ENCODE measurements at regions not wholly inside any gene's neighbourhood (a gene's known extent, or its start where the extent isn't known, plus 50 kb on each side); places are given as distances from the start of the nearest gene placed in this dataset.

DNA sequence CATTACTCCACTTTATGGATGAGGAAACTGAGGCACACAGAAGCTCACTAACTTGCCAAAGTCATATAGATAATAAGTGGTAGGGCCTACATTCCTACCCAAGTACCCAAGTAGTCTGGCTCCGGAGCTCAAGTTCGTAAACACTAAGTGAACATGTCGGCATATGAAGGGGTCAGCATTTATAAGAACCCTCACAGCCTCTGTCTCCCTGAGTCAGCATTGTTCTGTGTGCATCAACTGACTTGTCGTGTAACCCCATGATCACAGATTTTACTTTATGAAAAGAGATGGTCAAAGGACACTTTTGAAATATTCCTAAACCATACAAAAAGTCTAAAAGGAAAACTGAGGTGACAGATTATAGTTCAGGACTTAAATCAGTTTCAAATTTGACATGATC is 260.1 kb upstream of the CCDC54 start:
- H3K27ac ChIP-seq, result no peak overlapping the region
- no peak for TF ChIP-seq ZFX (IDR thresholded peaks at IDR 0.05; ENCODE audit: borderline replicate concordance)
- TF ChIP-seq, protein P1, sequence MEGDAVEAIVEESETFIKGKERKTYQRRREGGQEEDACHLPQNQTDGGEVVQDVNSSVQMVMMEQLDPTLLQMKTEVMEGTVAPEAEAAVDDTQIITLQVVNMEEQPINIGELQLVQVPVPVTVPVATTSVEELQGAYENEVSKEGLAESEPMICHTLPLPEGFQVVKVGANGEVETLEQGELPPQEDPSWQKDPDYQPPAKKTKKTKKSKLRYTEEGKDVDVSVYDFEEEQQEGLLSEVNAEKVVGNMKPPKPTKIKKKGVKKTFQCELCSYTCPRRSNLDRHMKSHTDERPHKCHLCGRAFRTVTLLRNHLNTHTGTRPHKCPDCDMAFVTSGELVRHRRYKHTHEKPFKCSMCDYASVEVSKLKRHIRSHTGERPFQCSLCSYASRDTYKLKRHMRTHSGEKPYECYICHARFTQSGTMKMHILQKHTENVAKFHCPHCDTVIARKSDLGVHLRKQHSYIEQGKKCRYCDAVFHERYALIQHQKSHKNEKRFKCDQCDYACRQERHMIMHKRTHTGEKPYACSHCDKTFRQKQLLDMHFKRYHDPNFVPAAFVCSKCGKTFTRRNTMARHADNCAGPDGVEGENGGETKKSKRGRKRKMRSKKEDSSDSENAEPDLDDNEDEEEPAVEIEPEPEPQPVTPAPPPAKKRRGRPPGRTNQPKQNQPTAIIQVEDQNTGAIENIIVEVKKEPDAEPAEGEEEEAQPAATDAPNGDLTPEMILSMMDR (IDR thresholded peaks at IDR 0.05), result no peak

DNA sequence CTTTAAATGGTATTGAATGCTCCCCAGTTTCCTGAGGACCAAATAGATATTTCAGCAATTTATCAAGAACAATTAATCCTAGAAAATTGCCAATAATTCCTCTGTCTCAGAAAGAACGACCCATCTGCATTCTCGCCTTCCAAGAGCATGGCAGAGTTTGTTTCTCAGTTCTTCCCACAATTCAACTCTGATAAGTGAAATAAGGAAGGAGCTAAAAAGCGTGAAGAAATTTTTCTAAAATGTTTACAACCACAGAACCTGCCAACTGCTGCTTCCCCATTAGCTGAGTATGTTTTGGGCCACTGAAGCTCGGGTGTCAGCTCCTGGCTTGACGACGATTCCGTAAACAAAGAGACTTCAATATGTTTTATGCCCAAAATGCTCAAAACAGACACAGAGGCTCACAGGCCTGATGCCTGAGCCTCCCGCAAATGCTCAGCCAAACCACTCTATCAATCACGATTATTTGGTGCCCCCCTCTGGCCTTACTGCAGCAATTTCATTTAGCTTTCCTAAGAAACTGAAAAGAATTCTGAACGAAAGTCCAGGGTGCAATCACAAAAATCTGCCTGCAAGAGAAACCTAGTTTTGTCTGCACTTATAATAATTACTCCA is 259.2 kb upstream of the CCDC54 start:
- H3K27ac ChIP-seq, result no peak overlapping the region
- TF ChIP-seq, protein P1 (IDR thresholded peaks at IDR 0.05), result peak; percentile 62
- TF ChIP-seq ZFX (IDR thresholded peaks at IDR 0.05; ENCODE audit: borderline replicate concordance), result no peak

DNA sequence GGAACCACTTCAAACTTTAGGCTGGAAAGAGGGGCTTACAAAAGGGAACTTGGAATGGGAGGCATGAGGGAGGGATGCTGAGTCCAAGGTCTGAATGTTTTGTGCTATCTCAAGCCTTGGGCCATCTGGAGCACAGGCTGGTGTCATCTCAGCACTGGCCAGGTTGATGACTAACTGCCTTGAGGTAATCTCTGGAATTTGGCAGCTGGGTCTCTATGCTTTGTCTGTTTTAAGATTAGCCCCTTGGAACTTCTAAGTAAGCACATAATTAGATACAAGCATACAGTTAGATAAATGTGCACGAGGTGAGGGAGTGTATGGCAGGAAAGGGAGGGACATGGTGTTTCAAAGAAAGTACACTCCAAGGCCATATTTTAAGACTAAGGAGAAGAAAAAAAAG is 252.4 kb upstream of the CCDC54 start:
- no peak overlapping the region for H3K27ac ChIP-seq
- TF ChIP-seq ZFX (IDR thresholded peaks at IDR 0.05; ENCODE audit: borderline replicate concordance), result no peak
- TF ChIP-seq, protein P1 (IDR thresholded peaks at IDR 0.05), result no peak

DNA sequence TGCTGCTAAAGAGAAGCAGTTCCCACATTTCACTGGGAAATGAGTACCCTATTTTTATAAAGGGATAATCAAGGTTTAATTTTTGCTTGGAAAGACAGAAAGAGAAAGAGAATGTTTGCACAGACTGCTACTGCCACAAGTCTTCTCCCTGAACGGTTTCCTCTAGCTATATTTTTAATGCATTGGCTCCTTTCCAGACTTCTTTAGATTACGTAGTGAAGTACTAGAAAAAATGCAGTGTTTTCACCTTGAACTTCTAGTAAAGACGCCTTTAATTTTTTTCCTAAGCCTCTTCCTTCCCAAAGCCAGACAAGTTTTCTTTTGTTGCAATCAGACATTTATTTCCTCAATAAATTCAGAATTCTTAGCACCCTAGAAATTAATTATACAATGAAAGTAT is 248.3 kb upstream of the CCDC54 start:
- no peak overlapping the region for H3K27ac ChIP-seq
- no peak for TF ChIP-seq ZFX (IDR thresholded peaks at IDR 0.05; ENCODE audit: borderline replicate concordance)
- TF ChIP-seq, protein P1 (IDR thresholded peaks at IDR 0.05), result no peak

DNA sequence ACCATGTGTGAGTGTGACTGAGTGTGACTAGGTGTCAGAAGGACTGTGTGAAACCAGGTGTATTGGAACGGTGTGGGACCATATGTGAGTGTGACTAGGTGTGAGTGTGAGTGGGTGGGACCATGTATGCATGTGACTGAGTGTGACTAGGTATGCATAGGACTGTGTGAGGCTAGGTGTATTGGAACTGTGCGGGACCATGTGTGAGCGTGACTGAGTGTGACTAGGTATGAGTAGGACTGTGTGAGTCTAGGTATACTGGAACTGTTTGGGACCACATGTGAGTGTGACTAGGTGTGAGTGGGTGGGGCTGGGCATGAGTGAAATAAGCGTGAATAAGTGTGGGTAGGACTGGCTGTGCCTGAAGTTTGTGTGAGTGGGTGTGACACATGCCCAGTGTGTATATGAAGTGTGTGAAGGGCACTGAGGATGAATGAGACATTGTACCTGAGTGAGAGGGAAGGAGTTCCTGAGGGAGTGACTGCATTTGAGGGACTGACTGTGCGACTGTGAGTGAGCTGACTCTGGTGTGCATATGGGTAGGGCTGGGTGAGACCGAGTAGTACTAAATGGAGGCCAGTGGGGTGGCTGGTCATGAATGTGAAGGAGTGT is 247.0 kb upstream of the CCDC54 start:
- TF ChIP-seq, protein P1 (IDR thresholded peaks at IDR 0.05), result no peak
- no peak for TF ChIP-seq ZFX (IDR thresholded peaks at IDR 0.05; ENCODE audit: borderline replicate concordance)

DNA sequence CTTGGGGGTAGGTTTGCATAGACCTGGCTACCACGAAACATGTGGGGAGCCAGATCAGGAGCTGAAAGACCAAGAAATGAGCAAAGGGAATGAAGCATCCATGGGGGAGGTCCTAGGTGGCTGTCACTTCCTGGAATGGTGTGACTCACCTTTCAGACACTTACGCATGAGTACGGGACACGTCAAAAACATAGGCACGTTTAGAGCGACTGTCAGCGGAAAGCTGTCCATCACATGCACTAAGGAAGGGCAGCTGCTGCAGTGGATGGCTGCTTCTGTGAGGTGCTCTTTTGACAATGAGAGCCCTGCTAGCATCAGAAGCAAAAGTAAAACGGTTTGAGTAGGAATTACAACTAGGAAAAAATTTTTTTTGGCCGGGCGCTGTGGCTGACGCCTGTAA is 244.6 kb upstream of the CCDC54 start:
- no peak for TF ChIP-seq ZFX (IDR thresholded peaks at IDR 0.05; ENCODE audit: borderline replicate concordance)
- TF ChIP-seq, protein P1 (IDR thresholded peaks at IDR 0.05), result no peak
- H3K27ac ChIP-seq, result no peak overlapping the region

More for the DNA sequence above, 247.0 kb upstream of the CCDC54 start:
- H3K27ac ChIP-seq, result no peak overlapping the region

DNA sequence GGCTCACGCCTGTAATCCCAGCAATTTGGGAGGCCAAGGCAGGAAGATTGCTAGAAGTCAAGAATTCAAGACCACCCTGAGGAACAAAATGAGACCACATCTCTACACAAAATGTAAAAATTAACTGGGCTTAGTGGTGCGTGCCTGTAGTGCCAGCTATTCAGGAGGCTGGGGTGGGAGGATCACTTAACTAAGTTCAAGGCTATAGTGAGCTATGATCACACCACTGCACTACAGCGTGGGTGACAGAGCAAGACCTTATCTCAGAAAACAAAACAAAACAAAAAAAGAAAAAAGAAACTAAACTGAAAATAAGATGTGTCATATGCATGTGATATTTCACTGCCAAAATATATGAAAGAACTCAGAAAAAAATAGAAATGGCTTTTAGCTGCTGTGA is 243.3 kb upstream of the CCDC54 start:
- H3K27ac ChIP-seq, result no peak overlapping the region
- TF ChIP-seq, protein P1 (IDR thresholded peaks at IDR 0.05), result no peak
- TF ChIP-seq ZFX (IDR thresholded peaks at IDR 0.05; ENCODE audit: borderline replicate concordance), result no peak

Measured in 22Rv1 (cell line).